B cell (primary cell): ENCODE measurements at regions not wholly inside any gene's neighbourhood (a gene's known extent, or its start where the extent isn't known, plus 50 kb on each side); places are given as distances from the start of the nearest gene placed in this dataset.

Experiments used
- ATAC-seq: fragments of 200-7000 bp; cut with Tn5 transposase; one replicate; pipeline ENCODE4 v1.10.0; 2021; ENCODE audit warnings: low read depth, mild to moderate bottlenecking, moderate number of reproducible peaks, moderate library complexity
- CTCF ChIA-PET: fragments of 350-600 bp; sonication (Branson Sonifier 250); formaldehyde crosslinking; loops from one replicate; lab custom pipeline; 2021; ENCODE audit warnings: antibody characterized with exemption, inconsistent platforms; lab: Charles Lee
- POLR2A ChIA-PET: fragments of 350-600 bp; sonication (Branson Sonifier 250); formaldehyde crosslinking; loops from one replicate; lab custom pipeline; 2021; ENCODE audit warnings: antibody characterized with exemption; lab: Charles Lee
- DNase-seq: peaks from one replicate; pipeline ENCODE4 v3.0.0; 2013
- H2AFZ ChIP-seq: 2 replicates; pipeline ENCODE4 v1.6.1; 2012; ENCODE audit warnings: mild to moderate bottlenecking, low read depth, low read length; ENCODE audit not compliant: insufficient read depth, poor library complexity, severe bottlenecking
- H3K27ac ChIP-seq, 2 donors: 1 replicate in 1 of 2; 2 replicates in 1 of 2; pipeline ENCODE4 v1.5.1; 2012 to 2013; ENCODE audit warnings: low read length in 2 of 2, mild to moderate bottlenecking in 2 of 2, moderate library complexity in 1 of 2
- H3K27me3 ChIP-seq, 4 experiments: fragments of 200-600 bp in 1 of 4; sonication (generic) in 1 of 4; replicated peaks in 1 of 4; 1 replicate in 2 of 4; 2 replicates in 2 of 4; pipeline versions ENCODE4 v1.6.1 to v1.7.0; 2013 to 2016; ENCODE audit warnings: low read length in 3 of 4, mild to moderate bottlenecking in 2 of 4, mixed read lengths in 1 of 4, moderate library complexity in 1 of 4; ENCODE audit not compliant: insufficient read depth in 4 of 4, control insufficient read depth in 3 of 4; ENCODE audit errors: control extremely low read depth in 1 of 4
- H3K36me3 ChIP-seq, 2 experiments: replicated peaks in 1 of 2; 1 replicate in 1 of 2; 2 replicates in 1 of 2; pipeline versions ENCODE4 v1.6.1 to v1.7.1; 2013; ENCODE audit warnings: low read length in 1 of 2; ENCODE audit not compliant: insufficient read depth in 2 of 2, control insufficient read depth in 1 of 2; ENCODE audit errors: control extremely low read depth in 1 of 2, extremely low read depth in 1 of 2
- H3K4me1 ChIP-seq, 2 donors: fragments of 200-600 bp in 1 of 2; sonication (generic) in 1 of 2; 1 replicate in 1 of 2; 2 replicates in 1 of 2; pipeline versions ENCODE4 v1.5.1 to v1.6.1; 2013 to 2017; ENCODE audit warnings: low read length in 2 of 2; ENCODE audit not compliant: control insufficient read depth in 2 of 2, insufficient read depth in 2 of 2
- H3K4me2 ChIP-seq: replicated peaks from 2 replicates; pipeline ENCODE3; 2012; ENCODE audit warnings: mild to moderate bottlenecking, low read depth, low read length; ENCODE audit not compliant: poor library complexity, severe bottlenecking
- H3K4me3 ChIP-seq, 5 experiments: fragments of 200-600 bp in 1 of 5; sonication (generic) in 1 of 5; 1 replicate in 3 of 5; 2 replicates in 2 of 5; pipeline versions ENCODE4 v1.5.1 to v1.7.0; 2011 to 2016; ENCODE audit warnings: low read length in 4 of 5, mild to moderate bottlenecking in 4 of 5, low read depth in 2 of 5, control low read depth in 1 of 5, moderate library complexity in 1 of 5; ENCODE audit not compliant: insufficient read depth in 1 of 5; ENCODE audit errors: control extremely low read depth in 1 of 5, extremely low read depth in 1 of 5
- H3K79me2 ChIP-seq: fragments of 200-600 bp; sonication (generic); one replicate; pipeline ENCODE4 v1.6.0; 2016; ENCODE audit warnings: low read length; ENCODE audit not compliant: control insufficient read depth, insufficient read depth
- H3K9ac ChIP-seq: fragments of 200-600 bp; sonication (generic); 2 replicates; pipeline ENCODE4 v1.6.1; 2017; ENCODE audit warnings: mild to moderate bottlenecking, low read length, moderate library complexity
- H3K9me3 ChIP-seq, 3 donors: one replicate each; pipeline versions ENCODE4 v1.6.1 to v1.7.1; 2013; ENCODE audit warnings: low read length in 2 of 3; ENCODE audit not compliant: control insufficient read depth in 2 of 3, insufficient read depth in 1 of 3; ENCODE audit errors: control extremely low read depth in 1 of 3
- H4K20me1 ChIP-seq: 2 replicates; pipeline ENCODE4 v1.6.0; 2012; ENCODE audit warnings: mild to moderate bottlenecking, low read length; ENCODE audit not compliant: insufficient read depth, control insufficient read depth, poor library complexity, severe bottlenecking
- H3K27ac Mint-ChIP-seq: one replicate; pipeline ENCODE4 v1.8.0; 2021; ENCODE audit warnings: mixed read lengths
- H3K27me3 Mint-ChIP-seq: one replicate; pipeline ENCODE4 v1.8.0; 2021; ENCODE audit warnings: mixed read lengths
- H3K4me1 Mint-ChIP-seq: one replicate; pipeline ENCODE4 v1.8.0; 2021; ENCODE audit warnings: mixed read lengths
- H3K4me3 Mint-ChIP-seq: one replicate; pipeline ENCODE4 v1.8.0; 2021; ENCODE audit warnings: mixed read lengths
- H3K9me3 Mint-ChIP-seq: one replicate; pipeline ENCODE4 v1.8.0; 2022; ENCODE audit warnings: mixed read lengths; ENCODE audit not compliant: insufficient read depth
- EZH2 ChIP-seq: IDR thresholded peaks from 2 replicates; pipeline ENCODE4 v1.6.1; 2012; ENCODE audit warnings: borderline replicate concordance, low read depth, mild to moderate bottlenecking, moderate library complexity, low read length; ENCODE audit not compliant: insufficient read depth, poor library complexity, severe bottlenecking
- WGBS: methylation state at CpG from one replicate; pipeline ENCODE4 v1.1.5; 2013; ENCODE audit warnings: missing lambda C conversion rate; ENCODE audit not compliant: insufficient coverage; 5-methylcytosine and 5-hydroxymethylcytosine counted together
- intact Hi-C: fragments of 100-400 bp; cut with micrococcal nuclease; formaldehyde crosslinking; loops from one replicate; pipeline ENCODE4 v1.10.0; 2022
- TF ChIP-seq, protein P1 (sequence below): fragments of 200-600 bp; IDR thresholded peaks from one replicate; pipeline ENCODE4 v1.8.0; 2022; ENCODE audit warnings: antibody characterized with exemption, mild to moderate bottlenecking

DNA sequence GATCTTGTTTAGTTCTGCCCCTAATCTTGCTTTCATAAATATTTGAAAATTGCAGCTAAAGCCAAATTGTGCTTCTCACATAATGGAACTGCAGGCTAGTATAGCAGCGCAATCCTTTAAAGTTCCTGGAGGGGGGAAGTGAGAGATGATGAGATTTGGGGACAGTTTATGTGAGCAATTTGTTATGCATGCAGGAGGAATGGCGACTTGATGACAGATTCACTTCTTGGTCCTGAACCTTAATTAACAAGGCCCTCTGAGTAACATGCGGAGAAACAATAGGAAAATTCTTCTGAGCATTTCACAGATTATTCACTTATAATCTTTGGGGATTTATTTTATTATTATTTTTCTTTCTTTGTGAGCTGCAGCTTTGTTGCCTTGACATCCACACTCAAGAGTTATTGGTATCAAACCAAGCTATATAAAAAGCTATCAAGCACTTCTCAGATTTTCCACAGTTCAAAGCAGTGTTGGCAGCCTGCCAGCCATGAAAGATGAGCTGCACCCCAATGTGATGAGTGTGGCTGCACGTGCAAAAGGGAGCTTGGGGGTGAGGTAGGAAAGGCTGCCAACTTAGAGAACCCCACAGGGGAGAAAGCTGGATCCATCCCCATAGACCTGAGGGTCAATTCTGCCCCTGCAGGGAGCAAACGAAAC, 1662.2 kb upstream of the FLRT2 start:
- no peak for TF ChIP-seq EZH2
- TF ChIP-seq, protein P1, sequence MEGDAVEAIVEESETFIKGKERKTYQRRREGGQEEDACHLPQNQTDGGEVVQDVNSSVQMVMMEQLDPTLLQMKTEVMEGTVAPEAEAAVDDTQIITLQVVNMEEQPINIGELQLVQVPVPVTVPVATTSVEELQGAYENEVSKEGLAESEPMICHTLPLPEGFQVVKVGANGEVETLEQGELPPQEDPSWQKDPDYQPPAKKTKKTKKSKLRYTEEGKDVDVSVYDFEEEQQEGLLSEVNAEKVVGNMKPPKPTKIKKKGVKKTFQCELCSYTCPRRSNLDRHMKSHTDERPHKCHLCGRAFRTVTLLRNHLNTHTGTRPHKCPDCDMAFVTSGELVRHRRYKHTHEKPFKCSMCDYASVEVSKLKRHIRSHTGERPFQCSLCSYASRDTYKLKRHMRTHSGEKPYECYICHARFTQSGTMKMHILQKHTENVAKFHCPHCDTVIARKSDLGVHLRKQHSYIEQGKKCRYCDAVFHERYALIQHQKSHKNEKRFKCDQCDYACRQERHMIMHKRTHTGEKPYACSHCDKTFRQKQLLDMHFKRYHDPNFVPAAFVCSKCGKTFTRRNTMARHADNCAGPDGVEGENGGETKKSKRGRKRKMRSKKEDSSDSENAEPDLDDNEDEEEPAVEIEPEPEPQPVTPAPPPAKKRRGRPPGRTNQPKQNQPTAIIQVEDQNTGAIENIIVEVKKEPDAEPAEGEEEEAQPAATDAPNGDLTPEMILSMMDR: no peak

DNA sequence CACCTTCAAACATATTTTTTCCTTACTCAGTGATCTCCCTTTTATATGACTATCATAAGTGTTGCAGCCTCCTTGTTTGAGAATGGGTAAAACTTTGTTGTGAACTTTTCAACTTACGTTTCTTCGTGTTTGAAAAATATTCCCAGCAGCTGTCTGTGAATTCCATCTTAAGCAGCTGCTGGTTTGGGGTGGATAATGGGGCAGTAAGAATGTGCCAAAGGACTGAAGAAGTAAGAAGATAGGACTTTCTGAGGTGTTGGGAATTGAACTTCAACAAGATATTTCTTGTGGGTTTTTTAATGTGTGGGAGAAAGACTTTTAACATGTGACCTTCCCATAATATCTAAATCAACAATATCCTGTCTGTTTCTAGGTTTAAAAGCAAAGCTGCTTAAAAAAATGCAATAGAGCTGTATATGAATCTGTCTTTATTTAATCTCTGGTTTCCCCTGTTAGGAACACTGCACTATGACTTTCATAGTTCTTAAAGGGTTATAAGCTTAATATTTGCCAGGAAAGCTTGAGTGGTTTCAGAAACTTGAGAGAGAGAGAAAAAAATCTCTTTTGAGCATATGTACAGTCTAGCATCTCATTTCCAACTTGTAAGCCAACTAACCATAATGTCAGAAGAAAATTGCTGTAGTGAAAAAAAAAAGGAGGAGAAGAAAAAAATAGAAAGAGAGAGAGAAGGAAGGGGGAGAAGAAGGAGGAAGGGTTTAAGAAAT, 1659.2 kb upstream of the FLRT2 start:
- H3K36me3 ChIP-seq: no peaks in the 10 kb centered on the region
- TF ChIP-seq EZH2: no peak
- TF ChIP-seq, protein P1: no peak
- H3K27me3 ChIP-seq: no peaks in the 10 kb centered on the region
- ChIA-PET POLR2A (no interaction called here), CTCF (no interaction called here)
- no CpG with 5 or more reads among the region's 2 CpGs for WGBS
- H3K9me3 ChIP-seq: peaks cover 0 to 15% (median 1%) of the 10 kb centered on the region in 3 donors
- Mint-ChIP-seq H3K9me3 (peaks cover 5% of the 10 kb centered on the region), H3K4me3 (no peak overlapping the region), H3K4me1 (no peaks in the 10 kb centered on the region), H3K27ac (no peak overlapping the region), H3K27me3 (no peaks in the 10 kb centered on the region)
- ATAC-seq (no peak), DNase-seq (no peak)
- H3K4me2 ChIP-seq: no peak overlapping the region
- no peak overlapping the region for H2AFZ ChIP-seq
- no peak overlapping the region for H3K27ac ChIP-seq
- no peaks in the 10 kb centered on the region for H4K20me1 ChIP-seq
- no peak overlapping the region for H3K9ac ChIP-seq
- no peaks in the 10 kb centered on the region for H3K79me2 ChIP-seq
- no peak overlapping the region for H3K4me3 ChIP-seq
- intact Hi-C loops: no loop called here
- no peaks in the 10 kb centered on the region for H3K4me1 ChIP-seq

More for the DNA sequence above, 1662.2 kb upstream of the FLRT2 start:
- Histone ChIP-seq H4K20me1 (no peaks in the 10 kb centered on the region), H3K79me2 (no peaks in the 10 kb centered on the region), H3K4me3 (no peak overlapping the region), H3K9me3 (peaks cover 0 to 11% (median 1%) of the 10 kb centered on the region in 3 donors), H3K4me2 (no peak overlapping the region), H2AFZ (no peak overlapping the region), H3K27ac (no peak overlapping the region), H3K4me1 (no peaks in the 10 kb centered on the region), H3K36me3 (no peaks in the 10 kb centered on the region), H3K27me3 (no peaks in the 10 kb centered on the region), H3K9ac (no peak overlapping the region)
- Mint-ChIP-seq H3K9me3 (peaks cover 5% of the 10 kb centered on the region), H3K27ac (no peak overlapping the region), H3K4me1 (no peaks in the 10 kb centered on the region), H3K4me3 (no peak overlapping the region), H3K27me3 (no peaks in the 10 kb centered on the region)
- ATAC-seq (no peak), DNase-seq (no peak)
- WGBS: 100% methylated on average over 1 of the region's 5 CpGs
- CTCF ChIA-PET: no interaction called here
- intact Hi-C loops: no loop called here
- POLR2A ChIA-PET: no interaction called here
